Esophagus (tissue), 2 donors: ENCODE measurements at regions not wholly inside any gene's neighbourhood (a gene's known extent, or its start where the extent isn't known, plus 50 kb on each side); places are given as distances from the start of the nearest gene placed in this dataset.

Experiments
- H3K27ac ChIP-seq, 2 donors: one replicate each; pipeline ENCODE4 v1.5.1; 2013; ENCODE audit warnings: low read depth in 2 of 2, mild to moderate bottlenecking in 2 of 2, inconsistent platforms in 1 of 2, low read length in 1 of 2, moderate library complexity in 1 of 2
- H3K27me3 ChIP-seq, 2 donors: one replicate each; pipeline ENCODE4 v1.6.1; 2013; ENCODE audit warnings: low read length in 2 of 2, control low read depth in 1 of 2, mild to moderate bottlenecking in 1 of 2; ENCODE audit not compliant: insufficient read depth in 2 of 2, control insufficient read depth in 1 of 2
- H3K36me3 ChIP-seq, 2 donors: one replicate each; pipeline ENCODE4 v1.6.1; 2013; ENCODE audit warnings: low read length in 1 of 2; ENCODE audit not compliant: control insufficient read depth in 2 of 2, insufficient read depth in 2 of 2
- H3K4me1 ChIP-seq, 2 donors: one replicate each; pipeline ENCODE4 v1.6.1; 2013; ENCODE audit warnings: low read length in 1 of 2; ENCODE audit not compliant: control insufficient read depth in 2 of 2, insufficient read depth in 2 of 2
- H3K4me3 ChIP-seq, 2 donors: one replicate each; pipeline ENCODE4 v1.5.1; 2013; ENCODE audit warnings: low read length in 2 of 2, mild to moderate bottlenecking in 2 of 2, low read depth in 1 of 2, moderate library complexity in 1 of 2
- H3K9me3 ChIP-seq, 2 donors: one replicate each; pipeline ENCODE4 v1.6.1; 2013; ENCODE audit warnings: mild to moderate bottlenecking in 2 of 2, low read depth in 1 of 2, low read length in 1 of 2, moderate library complexity in 1 of 2; ENCODE audit not compliant: control insufficient read depth in 2 of 2, insufficient read depth in 1 of 2
- WGBS, 2 donors: extraction: QIAGEN DNeasy Blood & Tissue Kit; methylation state at CpG; one replicate each; pipeline ENCODE4 v1.1.7; 2013; 5-methylcytosine and 5-hydroxymethylcytosine counted together
- donor health status: healthy with polysubstance abuse.
- donor health status: Bipolar disorder and iron deficiency.

GRCh38 chr4:45007508-45007907 is 281.2 kb upstream of the GNPDA2 start:
- no peak overlapping the region for H3K27ac ChIP-seq
- WGBS, 2 donors = 61 to 70% methylated on average over 3 of the region's 3 CpGs
- no peaks in the 10 kb centered on the region for H3K27me3 ChIP-seq
- H3K9me3 ChIP-seq = no peaks in the 10 kb centered on the region
- no peaks in the 10 kb centered on the region for H3K4me1 ChIP-seq
- no peaks in the 10 kb centered on the region for H3K36me3 ChIP-seq
- no peak overlapping the region for H3K4me3 ChIP-seq

GRCh38 chr4:45006078-45006477 is 279.7 kb upstream of the GNPDA2 start:
- H3K4me1 ChIP-seq = no peaks in the 10 kb centered on the region
- no peak overlapping the region for H3K27ac ChIP-seq
- H3K27me3 ChIP-seq = no peaks in the 10 kb centered on the region

GRCh38 chr4:45004847-45005565 is 278.6 kb upstream of the GNPDA2 start:
- Histone ChIP-seq H3K27me3 (no peaks in the 10 kb centered on the region), H3K4me1 (no peaks in the 10 kb centered on the region), H3K4me3 (no peak overlapping the region), H3K36me3 (no peaks in the 10 kb centered on the region), H3K9me3 (no peaks in the 10 kb centered on the region), H3K27ac (no peak overlapping the region)
- WGBS, 2 donors = 40 to 45% methylated on average over 4 of the region's 4 CpGs

More at GRCh38 chr4:45006078-45006477, 279.7 kb upstream of the GNPDA2 start:
- H3K36me3 ChIP-seq = no peaks in the 10 kb centered on the region
- no peak overlapping the region for H3K4me3 ChIP-seq
- no peaks in the 10 kb centered on the region for H3K9me3 ChIP-seq

GRCh38 chr4:45004326-45004725 is 278.0 kb upstream of the GNPDA2 start:
- Histone ChIP-seq H3K9me3 (no peaks in the 10 kb centered on the region), H3K4me3 (no peak overlapping the region), H3K27me3 (no peaks in the 10 kb centered on the region), H3K36me3 (no peaks in the 10 kb centered on the region), H3K27ac (no peak overlapping the region), H3K4me1 (no peaks in the 10 kb centered on the region)
- WGBS, 2 donors = 65 to 72% methylated on average over 2 of the region's 2 CpGs

- H3K4me3 ChIP-seq = no peak overlapping the region
- H3K27me3 ChIP-seq = no peaks in the 10 kb centered on the region
- H3K36me3 ChIP-seq = no peaks in the 10 kb centered on the region
- WGBS, 2 donors = 80 to 86% methylated on average over 4 of the region's 4 CpGs
- no peaks in the 10 kb centered on the region for H3K4me1 ChIP-seq
- H3K9me3 ChIP-seq = peaks cover 0 to 5% of the 10 kb centered on the region in 2 donors
- no peak overlapping the region for H3K27ac ChIP-seq
These were observed 270.0 kb upstream of the GNPDA2 start for GRCh38 chr4:44996276-44996845.

GRCh38 chr4:44988011-44988410 is 261.7 kb upstream of the GNPDA2 start:
- Histone ChIP-seq H3K9me3 (peaks cover 0 to 5% of the 10 kb centered on the region in 2 donors), H3K36me3 (no peaks in the 10 kb centered on the region), H3K27ac (no peak overlapping the region), H3K4me3 (no peak overlapping the region), H3K27me3 (no peaks in the 10 kb centered on the region), H3K4me1 (no peaks in the 10 kb centered on the region)
- WGBS, 2 donors = 64 to 68% methylated on average over 5 of the region's 5 CpGs

- no peak overlapping the region for H3K4me3 ChIP-seq
- no peaks in the 10 kb centered on the region for H3K27me3 ChIP-seq
- no peaks in the 10 kb centered on the region for H3K4me1 ChIP-seq
- no peaks in the 10 kb centered on the region for H3K36me3 ChIP-seq
- no peaks in the 10 kb centered on the region for H3K9me3 ChIP-seq
- 66 to 71% methylated on average over 5 of the region's 5 CpGs for WGBS, 2 donors
- H3K27ac ChIP-seq = no peak overlapping the region
These were observed 259.6 kb upstream of the GNPDA2 start for GRCh38 chr4:44985938-44986337.

- no peaks in the 10 kb centered on the region for H3K9me3 ChIP-seq
- H3K4me1 ChIP-seq = no peaks in the 10 kb centered on the region
- 49 to 58% methylated on average over 2 of the region's 2 CpGs for WGBS, 2 donors
- no peak overlapping the region for H3K27ac ChIP-seq
- H3K27me3 ChIP-seq = no peaks in the 10 kb centered on the region
- H3K4me3 ChIP-seq = no peak overlapping the region
- H3K36me3 ChIP-seq = no peaks in the 10 kb centered on the region
These were observed 258.8 kb upstream of the GNPDA2 start for GRCh38 chr4:44985152-44985551.

- Histone ChIP-seq H3K27ac (no peak overlapping the region), H3K36me3 (no peaks in the 10 kb centered on the region), H3K4me3 (no peak overlapping the region), H3K9me3 (no peaks in the 10 kb centered on the region), H3K27me3 (no peaks in the 10 kb centered on the region), H3K4me1 (no peaks in the 10 kb centered on the region)
These were observed 257.7 kb upstream of the GNPDA2 start for GRCh38 chr4:44984083-44984482.

- H3K4me3 ChIP-seq = no peak overlapping the region
- no peaks in the 10 kb centered on the region for H3K27me3 ChIP-seq
- no peaks in the 10 kb centered on the region for H3K9me3 ChIP-seq
- H3K4me1 ChIP-seq = no peaks in the 10 kb centered on the region
- 42 to 62% methylated on average over 2 of the region's 2 CpGs for WGBS, 2 donors
- no peak overlapping the region for H3K27ac ChIP-seq
- H3K36me3 ChIP-seq = no peaks in the 10 kb centered on the region
These were observed 256.7 kb upstream of the GNPDA2 start for GRCh38 chr4:44983083-44983482.
